ENCODE measurements at regions not wholly inside any gene's neighbourhood (a gene's known extent, or its start where the extent isn't known, plus 50 kb on each side); places are given as distances from the start of the nearest gene placed in this dataset.

DNA sequence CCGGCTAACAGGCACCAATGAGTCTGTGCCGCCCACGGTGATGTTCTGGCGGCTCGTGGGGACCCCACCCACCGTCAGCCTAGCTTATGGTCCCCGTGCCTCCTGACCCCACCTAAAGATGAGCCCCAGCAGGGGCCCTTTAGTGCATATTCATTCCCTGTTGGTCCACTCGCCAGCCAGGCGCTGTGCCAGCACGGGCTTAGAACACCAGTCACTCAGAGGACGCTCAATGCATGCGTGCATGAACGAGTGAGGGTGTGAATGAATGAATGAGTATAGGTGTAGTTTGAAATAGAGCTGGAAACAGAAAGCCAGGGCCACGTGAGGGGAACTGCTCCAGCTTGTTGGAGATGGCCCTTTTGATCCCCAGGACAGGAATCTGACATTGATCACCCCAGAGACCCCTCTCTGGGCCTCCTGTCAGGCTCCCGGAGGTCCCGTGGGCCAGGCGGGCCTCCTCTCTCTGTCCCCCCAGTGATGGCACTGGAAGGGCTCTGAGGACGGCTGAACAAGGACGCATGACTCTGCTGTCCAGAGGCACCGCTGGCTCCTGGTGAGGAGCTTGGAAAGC, 193.9 kb upstream of the C14orf180 start:
- no peak for FAIRE-seq
- ATAC-seq: no peak
- no peak overlapping the region for H3K9ac ChIP-seq (ENCODE audit: insufficient read depth in 1 of 2, low read depth in 2 of 2, low read length in 2 of 2)

DNA sequence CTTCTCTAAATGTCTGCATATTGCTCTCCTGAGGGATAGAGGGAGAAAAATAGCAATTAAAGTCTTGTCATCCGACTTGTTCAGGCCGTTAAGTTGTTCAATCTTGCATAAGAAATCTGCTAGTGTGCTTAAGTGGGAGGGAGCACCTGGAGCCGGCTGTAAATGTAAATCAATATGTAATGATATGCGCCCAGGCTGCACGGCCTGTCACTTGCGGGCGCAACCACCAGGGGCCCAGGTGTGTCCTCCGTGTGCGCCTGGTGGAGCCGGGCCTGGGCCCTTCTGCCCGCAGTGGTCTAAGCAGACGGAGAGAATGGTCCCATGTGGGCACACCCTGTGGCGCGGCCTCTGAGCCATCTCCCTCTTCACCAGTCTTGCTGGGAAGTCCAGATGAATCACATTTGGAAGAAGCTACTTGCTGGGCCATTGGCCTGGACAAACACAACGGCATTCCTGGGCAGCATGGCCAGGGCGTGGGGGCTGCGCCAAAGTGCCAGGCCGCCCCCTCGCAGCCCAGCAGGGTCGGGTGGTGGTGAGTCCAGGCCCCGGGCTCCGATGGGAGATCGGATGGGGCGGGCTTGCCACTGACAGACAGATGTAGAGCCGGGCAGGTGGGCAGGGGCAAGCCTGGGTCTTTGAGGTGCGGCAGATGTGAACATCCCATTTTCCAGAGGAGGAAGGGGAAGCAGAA, 193.3 kb upstream of the C14orf180 start:
- Histone ChIP-seq H3K9me3 (replicated peaks; ENCODE audit: control insufficient read depth, insufficient read depth, low read depth, low read length) (no peaks in the 10 kb centered on the region), H3K27ac (ENCODE audit: extremely low read depth, low read depth, low read length) (no peak overlapping the region), H3K9ac (ENCODE audit: insufficient read depth in 1 of 2, low read depth in 2 of 2, low read length in 2 of 2) (no peak overlapping the region), H3K4me1 (replicated peaks in 1 of 2; ENCODE audit: control insufficient read depth in 2 of 2, insufficient read depth in 2 of 2, low read length in 2 of 2) (peaks cover 0 to 5% of the 10 kb centered on the region in 2 experiments; a peak in 1 of 5 replicates), H3K36me3 (ENCODE audit: control insufficient read depth, insufficient read depth, low read length) (no peaks in the 10 kb centered on the region), H3K79me2 (ENCODE audit: control insufficient read depth, insufficient read depth, low read length) (no peaks in the 10 kb centered on the region), H3K9me1 (ENCODE audit: control insufficient read depth, insufficient read depth, low read length) (no peaks in the 10 kb centered on the region), H3K4me3 (no peak overlapping the region), H4K20me1 (replicated peaks; ENCODE audit: control insufficient read depth, insufficient read depth, low read length) (no peaks in the 10 kb centered on the region), H2AFZ (ENCODE audit: low read depth, low read length) (no peak overlapping the region), H3K27me3 (ENCODE audit: control insufficient read depth in 2 of 2, insufficient read depth in 2 of 2, low read length in 2 of 2) (peaks cover under 1 to 68% of the 10 kb centered on the region in 2 experiments; a peak in 3 of 5 replicates), H3K4me2 (ENCODE audit: insufficient read depth, low read length) (no peak overlapping the region)
- no TSS peak for BruUV-seq (replicated peaks)
- in situ Hi-C loops (cut with MboI): no loop called here
- DNase-seq (ENCODE audit: extremely low read depth in 1 of 4, low spot score in 3 of 4): no peak
- intact Hi-C loops (cut with micrococcal nuclease): no loop called here
- POLR2A ChIA-PET: interaction anchor here (0.6 kb wide), 1 partner anchor 162 kb away, joined by 3 read pairs; no protein-coding TSS in a partner anchor
- CTCF ChIA-PET (ENCODE audit: low intra/inter-chr PET ratio): no interaction called here
- 0% methylated on average over 18 of the region's 26 CpGs for whole genome bisulfite sequencing (ENCODE audit: insufficient coverage, low coverage, missing lambda C conversion rate)
- no peak for ATAC-seq
- FAIRE-seq: no peak
- TF ChIP-seq, protein P1, sequence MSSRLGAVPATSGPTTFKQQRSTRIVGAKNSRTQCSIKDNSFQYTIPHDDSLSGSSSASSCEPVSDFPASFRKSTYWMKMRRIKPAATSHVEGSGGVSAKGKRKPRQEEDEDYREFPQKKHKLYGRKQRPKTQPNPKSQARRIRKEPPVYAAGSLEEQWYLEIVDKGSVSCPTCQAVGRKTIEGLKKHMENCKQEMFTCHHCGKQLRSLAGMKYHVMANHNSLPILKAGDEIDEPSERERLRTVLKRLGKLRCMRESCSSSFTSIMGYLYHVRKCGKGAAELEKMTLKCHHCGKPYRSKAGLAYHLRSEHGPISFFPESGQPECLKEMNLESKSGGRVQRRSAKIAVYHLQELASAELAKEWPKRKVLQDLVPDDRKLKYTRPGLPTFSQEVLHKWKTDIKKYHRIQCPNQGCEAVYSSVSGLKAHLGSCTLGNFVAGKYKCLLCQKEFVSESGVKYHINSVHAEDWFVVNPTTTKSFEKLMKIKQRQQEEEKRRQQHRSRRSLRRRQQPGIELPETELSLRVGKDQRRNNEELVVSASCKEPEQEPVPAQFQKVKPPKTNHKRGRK (tag; IDR thresholded peaks at IDR 0.05): no peak
- no peak for TF ChIP-seq ZNF695 (CRISPR knock-in tag; IDR thresholded peaks at IDR 0.05)
- TF ChIP-seq CAMTA2 (CRISPR knock-in tag; conservative IDR thresholded peaks at IDR 0.05): no peak
- no peak for TF ChIP-seq CCAR2 (IDR thresholded peaks at IDR 0.05; ENCODE audit: low read depth, low read length)
- no peak for TF ChIP-seq TAF15 (IDR thresholded peaks at IDR 0.05; ENCODE audit: low read depth, low read length)
- no peak for TF ChIP-seq PTTG1 (tag; IDR thresholded peaks at IDR 0.05; ENCODE audit: low read depth)
- TF ChIP-seq SRSF3 (IDR thresholded peaks at IDR 0.05; ENCODE audit: insufficient read depth, low read length): no peak
- TF ChIP-seq PHB (CRISPR knock-in tag; IDR thresholded peaks at IDR 0.05): no peak
- no peak for TF ChIP-seq FIP1L1 (IDR thresholded peaks at IDR 0.05; ENCODE audit: low read depth, low read length, poor library complexity, severe bottlenecking)
- TF ChIP-seq NCOA1 (IDR thresholded peaks at IDR 0.05; ENCODE audit: low read depth): no peak

More for the DNA sequence above, 193.9 kb upstream of the C14orf180 start:
- no peaks in the 10 kb centered on the region for H3K9me1 ChIP-seq (ENCODE audit: control insufficient read depth, insufficient read depth, low read length)
- no peaks in the 10 kb centered on the region for H3K79me2 ChIP-seq (ENCODE audit: control insufficient read depth, insufficient read depth, low read length)
- no TSS peak for BruUV-seq (replicated peaks)
- WGBS (ENCODE audit: insufficient coverage, low coverage, missing lambda C conversion rate): under 1% methylated on average over 18 of the region's 20 CpGs
- H3K27me3 ChIP-seq (ENCODE audit: control insufficient read depth in 2 of 2, insufficient read depth in 2 of 2, low read length in 2 of 2): peaks cover 0 to 61% of the 10 kb centered on the region in 2 experiments; a peak in 2 of 5 replicates
- intact Hi-C loops (cut with micrococcal nuclease): no loop called here
- no peak for DNase-seq (ENCODE audit: extremely low read depth in 1 of 4, low spot score in 3 of 4)
- H3K27ac ChIP-seq (ENCODE audit: extremely low read depth, low read depth, low read length): no peak overlapping the region
- H4K20me1 ChIP-seq (replicated peaks; ENCODE audit: control insufficient read depth, insufficient read depth, low read length): no peaks in the 10 kb centered on the region
- in situ Hi-C loops (cut with MboI): no loop called here
- TF ChIP-seq CHD1 (IDR thresholded peaks at IDR 0.05; ENCODE audit: low read length): no peak
- TF ChIP-seq, protein P2, sequence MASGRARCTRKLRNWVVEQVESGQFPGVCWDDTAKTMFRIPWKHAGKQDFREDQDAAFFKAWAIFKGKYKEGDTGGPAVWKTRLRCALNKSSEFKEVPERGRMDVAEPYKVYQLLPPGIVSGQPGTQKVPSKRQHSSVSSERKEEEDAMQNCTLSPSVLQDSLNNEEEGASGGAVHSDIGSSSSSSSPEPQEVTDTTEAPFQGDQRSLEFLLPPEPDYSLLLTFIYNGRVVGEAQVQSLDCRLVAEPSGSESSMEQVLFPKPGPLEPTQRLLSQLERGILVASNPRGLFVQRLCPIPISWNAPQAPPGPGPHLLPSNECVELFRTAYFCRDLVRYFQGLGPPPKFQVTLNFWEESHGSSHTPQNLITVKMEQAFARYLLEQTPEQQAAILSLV (tag; IDR thresholded peaks at IDR 0.05): no peak
- no peak for TF ChIP-seq NFIC (IDR thresholded peaks at IDR 0.05)
- TF ChIP-seq OTX1 (CRISPR knock-in tag; IDR thresholded peaks at IDR 0.05): no peak
- POLR2A ChIA-PET: no interaction called here
- H3K4me2 ChIP-seq (ENCODE audit: insufficient read depth, low read length): no peak overlapping the region
- CTCF ChIA-PET (ENCODE audit: low intra/inter-chr PET ratio): no interaction called here
- peaks cover 0 to 5% of the 10 kb centered on the region in 2 experiments; a peak in 1 of 5 replicates for H3K4me1 ChIP-seq (replicated peaks in 1 of 2; ENCODE audit: control insufficient read depth in 2 of 2, insufficient read depth in 2 of 2, low read length in 2 of 2)
- no peak overlapping the region for H2AFZ ChIP-seq (ENCODE audit: low read depth, low read length)
- no peaks in the 10 kb centered on the region for H3K36me3 ChIP-seq (ENCODE audit: control insufficient read depth, insufficient read depth, low read length)
- H3K9me3 ChIP-seq (replicated peaks; ENCODE audit: control insufficient read depth, insufficient read depth, low read depth, low read length): no peaks in the 10 kb centered on the region
- no peak overlapping the region for H3K4me3 ChIP-seq

Measured in K562 (cell line).